Posterior vena cava (tissue), 2 donors: ENCODE measurements at regions not wholly inside any gene's neighbourhood (a gene's known extent, or its start where the extent isn't known, plus 50 kb on each side); places are given as distances from the start of the nearest gene placed in this dataset.
"Not testable (repeated sequence)": the region's sequence is repeated elsewhere in the genome, so short reads cannot be mapped to it uniquely, and the experiment has no call there.

ENCODE experiments used
- DNase-seq: peaks from one replicate; pipeline ENCODE4 v3.0.0-alpha.2; 2020; ENCODE audit warnings: low spot score
- intact Hi-C, 2 donors: fragments of 100-400 bp; cut with DNase I; formaldehyde crosslinking; loops; one replicate each; pipeline versions ENCODE4 v1.14.1 to v1.14.2; 2022 to 2023
- donor health status: DM: yes; HTN: yes; CAD: no.
- donor health status: DM: yes; HTN: yes; CAD: no.

GRCh38 chr15:62306851-62307504 lies 141.9 kb upstream of the C2CD4B start:
- no peak for DNase-seq
- intact Hi-C loops, result no loop called here

GRCh38 chr15:62307551-62307950 lies 142.5 kb upstream of the C2CD4B start:
- DNase-seq, result no peak
- intact Hi-C loops, result no loop called here

GRCh38 chr15:62316413-62317060 lies 151.5 kb upstream of the C2CD4B start:
- intact Hi-C loops, result no loop called here
- DNase-seq, result no peak

- intact Hi-C loops, result no loop called here
- no peak for DNase-seq
These were observed 155.2 kb upstream of the C2CD4B start for GRCh38 chr15:62320259-62320658.

GRCh38 chr15:62323353-62323890 lies 158.3 kb upstream of the C2CD4B start:
- intact Hi-C loops, result no loop called here
- no peak for DNase-seq

GRCh38 chr15:62324382-62324781 lies 159.3 kb upstream of the C2CD4B start:
- intact Hi-C loops, result no loop called here
- no peak for DNase-seq

GRCh38 chr15:62325597-62325996 lies 160.5 kb upstream of the C2CD4B start:
- intact Hi-C loops, result no loop called here
- DNase-seq, result no peak

- intact Hi-C loops, result no loop called here
- DNase-seq, result no peak
These were observed 161.5 kb upstream of the C2CD4B start for GRCh38 chr15:62326460-62327011.

- intact Hi-C loops, result no loop called here
- DNase-seq, result no peak
These were observed 162.3 kb upstream of the C2CD4B start for GRCh38 chr15:62327406-62327805.

GRCh38 chr15:62332472-62332871 lies 167.4 kb upstream of the C2CD4B start:
- DNase-seq, intact Hi-C loops: not testable (repeated sequence)

GRCh38 chr15:62334536-62334935 lies 169.5 kb upstream of the C2CD4B start:
- no peak for DNase-seq
- intact Hi-C loops, result no loop called here

GRCh38 chr15:62337934-62338333 lies 172.8 kb upstream of the C2CD4B start:
- no peak for DNase-seq
- intact Hi-C loops, result no loop called here

GRCh38 chr15:62338497-62338896 lies 173.4 kb upstream of the C2CD4B start:
- intact Hi-C loops, result no loop called here
- DNase-seq, result no peak

- intact Hi-C loops, result no loop called here
- DNase-seq, result no peak
These were observed 177.9 kb upstream of the C2CD4B start for GRCh38 chr15:62342959-62343358.

- no peak for DNase-seq
- intact Hi-C loops, result no loop called here
These were observed 178.3 kb upstream of the C2CD4B start for GRCh38 chr15:62343397-62343796.

GRCh38 chr15:62344806-62345539 lies 179.9 kb upstream of the C2CD4B start:
- DNase-seq, result no peak
- intact Hi-C loops, result no loop called here

GRCh38 chr15:62346168-62346567 lies 181.1 kb upstream of the C2CD4B start:
- intact Hi-C loops, result no loop called here

GRCh38 chr15:62348118-62348517 lies 183.0 kb upstream of the C2CD4B start:
- DNase-seq, result no peak
- intact Hi-C loops, result no loop called here

More at GRCh38 chr15:62346168-62346567, 181.1 kb upstream of the C2CD4B start:
- no peak for DNase-seq

GRCh38 chr15:62348623-62349022 lies 183.5 kb upstream of the C2CD4B start:
- intact Hi-C loops, result no loop called here
- DNase-seq, result no peak

- intact Hi-C loops, result no loop called here
- DNase-seq, result no peak
These were observed 187.7 kb upstream of the C2CD4B start for GRCh38 chr15:62352817-62353216.
